Activated T-cell treated with anti-CD3 and anti-CD28 coated beads for 1 hour (primary cell): ENCODE measurements at regions not wholly inside any gene's neighbourhood (a gene's known extent, or its start where the extent isn't known, plus 50 kb on each side); places are given as distances from the start of the nearest gene placed in this dataset.
"Not testable (repeated sequence)": the region's sequence is repeated elsewhere in the genome, so short reads cannot be mapped to it uniquely, and the experiment has no call there.

Experiments used
- DNase-seq: peaks from one replicate; pipeline ENCODE4 v3.0.0-alpha.2; 2020; ENCODE audit warnings: low read depth

DNA sequence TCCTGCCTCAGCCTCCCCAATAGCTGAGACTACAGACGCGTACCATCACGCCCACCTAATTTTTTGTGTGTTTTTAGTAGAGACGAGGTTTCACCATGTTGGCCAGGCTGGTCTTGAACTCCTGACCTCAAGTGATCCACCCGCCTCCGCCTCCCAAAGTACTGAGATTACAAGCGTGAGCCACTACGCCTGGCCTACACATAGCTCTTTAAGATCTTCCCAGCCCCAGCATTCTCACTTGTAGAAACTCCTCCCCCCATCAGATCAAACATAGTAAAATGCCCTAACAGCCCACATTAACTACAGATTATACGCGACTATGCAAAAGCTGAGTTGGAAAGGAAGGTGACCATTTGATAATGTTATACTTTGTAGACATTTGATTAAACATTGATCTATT, 634.8 kb downstream of the MATN1 start:
- no peak for DNase-seq

GRCh38 chr1:30087465-30087864, 635.9 kb downstream of the MATN1 start:
- no peak for DNase-seq

DNA sequence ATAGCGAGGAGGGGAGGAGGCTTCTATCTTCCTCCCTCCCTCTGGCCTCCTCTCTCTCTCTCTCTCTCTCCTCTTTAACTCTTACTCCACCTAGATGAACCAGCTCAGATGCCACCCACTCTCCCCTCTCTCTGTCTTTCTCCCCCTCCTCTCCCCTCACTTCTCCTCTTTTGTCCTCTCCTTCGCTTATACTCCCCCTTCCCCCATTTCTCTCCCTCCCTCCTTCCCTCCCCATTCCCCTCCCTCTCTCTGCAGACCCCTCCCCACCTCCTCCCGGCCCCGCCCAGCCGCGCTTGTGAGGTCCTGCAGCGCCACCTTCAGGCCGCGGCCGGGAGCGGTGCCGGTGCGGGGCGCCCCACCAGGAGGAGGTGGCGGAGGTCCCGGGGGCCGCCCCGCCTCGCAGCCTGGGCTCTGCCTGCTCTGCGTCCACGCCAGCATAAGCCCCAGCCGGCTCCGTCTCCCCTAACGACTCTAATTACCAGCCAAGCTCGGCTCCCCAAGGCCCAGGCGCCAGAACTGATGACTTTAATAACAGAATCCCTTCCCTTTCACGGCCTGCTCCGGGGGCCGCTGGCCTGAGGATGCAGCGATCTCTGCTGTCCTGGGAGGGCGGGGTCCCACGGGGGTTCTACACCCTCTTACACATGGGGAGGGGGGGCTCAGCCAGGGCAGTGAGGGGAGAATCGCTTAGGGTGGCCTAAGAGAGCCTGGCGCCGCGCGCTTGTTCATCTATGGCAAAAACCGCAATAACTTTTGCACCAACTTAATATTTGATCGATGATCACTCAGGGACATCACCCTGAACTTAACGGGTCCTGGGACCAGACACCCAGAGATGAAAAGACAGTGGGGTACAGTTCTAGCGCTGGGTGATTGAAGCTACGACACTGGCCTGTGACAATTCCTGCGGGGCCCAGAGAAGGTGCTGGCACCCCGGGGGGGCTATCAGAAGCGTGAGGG, 637.3 kb downstream of the MATN1 start:
- DNase-seq = no peak

DNA sequence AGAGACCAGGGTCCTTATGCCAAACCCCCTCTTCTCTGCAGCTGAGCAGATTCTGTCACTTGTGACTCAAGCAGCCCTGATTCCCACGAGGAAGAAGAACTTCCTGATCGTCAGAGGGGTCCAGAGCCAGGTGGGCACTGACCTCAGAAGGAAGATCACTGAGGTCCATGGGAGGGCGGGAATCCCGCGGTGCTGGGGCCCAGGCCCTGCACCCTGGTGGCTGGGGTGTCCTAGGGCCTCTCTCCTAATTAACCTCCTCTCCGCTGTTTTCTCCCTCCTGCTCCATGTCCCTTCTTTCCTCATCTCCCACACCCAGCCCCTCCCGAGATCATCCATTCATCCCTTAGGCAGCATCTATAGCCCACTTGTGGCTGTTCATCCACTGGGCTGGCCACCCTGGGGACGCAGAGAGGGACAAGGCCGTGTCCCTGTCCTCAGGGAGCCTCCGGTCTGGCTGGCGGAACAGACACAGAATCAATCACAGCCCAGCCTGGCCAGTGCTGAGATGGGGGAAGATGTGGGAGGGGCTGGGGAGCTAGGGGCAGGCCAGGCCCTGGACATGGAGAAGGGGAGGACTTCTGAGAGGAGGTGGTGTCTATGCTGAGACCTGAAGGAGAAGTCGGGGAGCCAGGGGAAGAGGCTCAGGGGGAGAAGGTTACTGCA, 638.3 kb downstream of the MATN1 start:
- no peak for DNase-seq

GRCh38 chr1:30083800-30084464, 639.5 kb downstream of the MATN1 start:
- no peak for DNase-seq

- no peak for DNase-seq
Measured at GRCh38 chr1:30081379-30082102, 641.8 kb downstream of the MATN1 start.

- not testable (repeated sequence) for DNase-seq
Measured at GRCh38 chr1:30075916-30076315, 647.5 kb downstream of the MATN1 start.

DNA sequence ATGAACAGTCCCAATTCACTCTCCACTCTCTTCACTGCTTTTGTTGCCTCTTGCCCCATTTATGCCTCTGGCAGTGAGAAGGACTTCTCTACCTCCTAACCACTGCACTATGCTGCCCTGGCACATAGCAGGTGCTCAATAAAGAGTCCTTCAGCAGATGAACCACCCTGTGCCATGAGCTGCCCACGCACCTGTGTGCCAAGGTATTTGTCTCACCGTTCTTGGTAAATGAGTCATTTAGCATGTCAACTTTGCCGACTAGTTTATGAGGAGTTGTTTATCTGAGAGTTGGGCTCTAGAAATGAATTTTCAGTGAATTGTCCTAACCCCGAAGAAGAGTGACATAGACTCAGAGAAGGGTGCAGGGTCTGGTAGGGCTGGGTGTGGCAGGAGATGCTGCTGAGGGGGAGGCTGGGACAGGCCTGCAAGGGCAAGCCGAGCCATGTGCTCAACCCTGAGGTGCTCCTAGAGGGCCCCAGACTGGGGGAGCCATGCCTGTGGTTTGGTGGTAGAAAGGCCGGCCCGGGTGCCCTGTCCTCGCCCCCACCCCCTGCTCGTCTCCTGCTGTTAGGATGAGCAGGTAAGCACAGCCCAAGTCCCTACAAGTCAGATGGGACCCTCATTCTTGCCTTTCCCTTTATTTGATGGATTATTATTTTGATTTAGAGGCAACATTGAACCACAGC, 654.5 kb downstream of the MATN1 start:
- DNase-seq = no peak

- DNase-seq = no peak
Measured at GRCh38 chr1:30064547-30064946, 658.8 kb downstream of the MATN1 start.

- no peak for DNase-seq
Measured at GRCh38 chr1:30063621-30064280, 659.6 kb downstream of the MATN1 start.

DNA sequence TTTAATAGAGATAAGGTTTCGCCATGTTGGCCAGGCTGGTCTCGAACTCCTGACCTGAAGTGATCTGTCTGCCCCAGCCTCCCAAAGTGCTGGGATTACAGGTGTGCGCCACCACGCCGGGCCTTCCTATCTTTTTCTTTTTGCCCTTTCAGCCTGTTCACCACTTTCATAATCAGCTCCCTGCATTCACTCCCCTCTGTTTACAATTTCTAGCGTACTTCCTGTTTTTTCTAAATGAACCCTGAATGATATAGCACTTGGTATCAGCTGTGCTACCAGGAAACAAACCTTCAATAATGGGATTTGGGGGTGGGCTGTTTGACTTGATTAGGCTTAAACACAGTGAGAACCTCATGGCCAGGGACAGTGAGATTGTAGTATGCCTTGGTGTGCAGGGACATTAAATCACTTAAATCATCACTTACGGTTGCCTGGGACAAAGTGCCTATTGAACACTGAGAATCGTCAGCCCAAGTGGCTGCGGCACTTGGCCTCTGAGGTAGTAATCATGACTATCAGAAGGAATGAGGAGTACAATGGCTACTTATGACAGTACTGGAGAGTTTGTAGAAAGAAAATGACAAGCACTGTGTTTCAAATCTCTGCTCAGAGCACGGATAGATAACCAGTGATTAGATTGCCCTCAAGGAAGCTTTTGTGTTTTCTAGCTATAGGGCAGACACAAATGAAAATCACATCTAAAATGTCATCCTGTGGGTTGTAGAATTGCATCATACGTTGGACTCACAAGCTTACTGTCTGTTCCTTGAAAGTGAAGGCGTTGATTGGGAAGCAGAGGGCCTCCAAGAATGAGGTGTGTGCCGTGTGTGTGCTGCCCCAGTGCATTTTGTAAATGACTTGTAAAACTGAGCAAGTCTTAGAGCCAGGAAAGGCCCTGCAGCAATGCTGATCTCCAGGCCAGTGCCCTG, 661.8 kb downstream of the MATN1 start:
- no peak for DNase-seq

DNA sequence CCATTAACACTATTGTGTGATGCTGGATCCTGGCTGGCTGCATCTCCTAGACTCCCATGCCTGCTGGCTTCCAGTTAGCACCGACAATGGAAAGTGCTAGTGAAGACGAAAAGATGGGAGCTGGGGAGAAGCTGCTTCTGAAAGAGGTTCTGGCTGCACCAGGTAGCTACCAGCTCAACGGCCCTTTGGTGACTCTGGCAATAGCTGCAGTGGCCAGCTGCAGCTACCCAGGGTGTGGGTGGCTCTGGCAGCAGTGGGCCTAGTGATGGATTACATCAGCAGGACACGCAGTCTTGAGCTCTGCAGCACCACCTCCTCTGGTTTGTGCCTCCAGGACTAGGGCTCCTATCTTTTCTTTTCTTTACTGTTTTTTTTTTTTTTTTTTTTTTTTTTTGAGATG, 662.6 kb downstream of the MATN1 start:
- no peak for DNase-seq

- no peak for DNase-seq
Measured at GRCh38 chr1:30058970-30059369, 664.4 kb downstream of the MATN1 start.

- DNase-seq = no peak
Measured at GRCh38 chr1:30054126-30054525, 669.3 kb downstream of the MATN1 start.

DNA sequence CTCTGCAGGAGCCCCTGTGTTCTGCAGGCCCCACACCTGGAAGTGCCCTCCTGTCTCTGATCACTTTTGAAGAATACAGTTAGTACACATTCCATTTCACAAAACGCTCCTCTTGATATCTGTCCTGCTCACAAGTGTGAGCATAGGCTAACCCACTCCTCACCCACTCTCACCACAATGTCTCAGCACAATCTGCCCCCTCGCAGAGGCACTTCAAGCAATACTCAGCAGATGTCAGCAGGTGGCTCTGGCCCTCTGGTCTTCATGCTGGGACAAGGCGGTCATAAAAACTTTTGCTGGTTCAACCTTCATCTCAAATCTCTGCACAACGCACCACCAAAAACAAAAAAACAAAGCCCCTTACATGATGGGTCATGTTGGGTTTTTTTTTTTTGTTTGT, 671.2 kb downstream of the MATN1 start:
- no peak for DNase-seq

GRCh38 chr1:30051777-30052176, 671.6 kb downstream of the MATN1 start:
- no peak for DNase-seq

DNA sequence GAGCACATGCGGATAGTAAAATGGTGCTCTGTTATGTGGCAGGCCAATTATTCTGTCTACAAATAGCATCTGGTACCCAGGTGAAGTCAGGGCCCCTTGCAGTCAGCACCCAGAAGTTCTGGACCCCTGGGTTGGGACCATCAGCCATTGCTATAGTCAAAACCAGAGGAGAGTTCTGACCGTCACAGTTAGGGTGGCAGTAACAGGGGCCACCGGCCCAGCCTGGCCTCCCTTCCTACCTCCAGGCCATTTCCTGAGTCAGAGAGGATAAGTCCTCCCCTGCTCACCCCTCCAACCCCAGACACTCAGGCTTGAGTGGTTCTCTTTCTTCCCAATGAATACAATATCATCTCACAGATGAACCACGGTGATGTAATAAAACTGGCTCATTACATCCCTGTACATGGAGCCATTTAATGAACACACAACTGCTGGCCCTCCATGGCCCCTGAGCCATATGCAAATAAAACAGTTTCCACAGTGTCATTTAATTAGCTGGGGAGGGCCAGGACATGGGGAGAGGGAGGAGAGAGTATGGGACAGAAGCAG, 673.6 kb downstream of the MATN1 start:
- DNase-seq = no peak

DNA sequence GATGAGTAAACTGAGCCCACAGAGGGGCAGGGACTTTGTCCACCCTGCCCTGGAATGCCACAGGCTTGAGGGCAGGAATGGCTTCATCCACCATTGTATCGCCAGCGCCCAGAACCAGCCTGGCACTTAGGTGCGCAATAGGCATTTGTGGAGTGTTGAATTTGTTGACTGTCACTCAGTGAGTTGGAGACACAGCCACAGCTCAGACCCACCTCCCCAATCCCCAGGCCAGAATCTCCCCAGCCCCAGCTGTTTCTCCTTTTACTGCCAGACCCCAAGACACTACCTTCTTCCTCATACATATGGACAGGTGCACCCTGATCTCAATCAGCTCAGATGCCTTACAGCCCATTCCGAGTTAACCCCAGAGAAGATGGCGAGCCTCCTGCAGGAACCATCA, 674.5 kb downstream of the MATN1 start:
- DNase-seq = no peak

DNA sequence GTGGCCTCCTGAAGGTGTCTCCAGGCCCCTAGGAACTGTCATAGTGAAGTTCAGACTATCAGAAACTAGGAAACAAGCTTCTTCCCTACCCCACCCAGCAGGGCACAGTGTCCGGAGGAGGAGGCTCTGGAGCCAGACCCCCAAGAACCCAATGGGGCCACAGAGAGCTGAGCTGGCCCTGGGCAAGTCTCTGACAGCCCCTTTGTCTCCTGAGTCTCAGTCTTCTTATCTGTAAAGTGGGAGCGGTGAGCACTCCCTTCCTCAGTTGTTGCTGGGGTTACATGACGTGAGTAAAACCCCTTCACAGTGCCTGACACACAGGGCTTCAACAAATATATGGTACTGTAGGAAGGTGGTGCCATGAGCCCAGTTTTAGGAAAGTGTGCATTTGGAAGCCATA, 675.8 kb downstream of the MATN1 start:
- no peak for DNase-seq

DNA sequence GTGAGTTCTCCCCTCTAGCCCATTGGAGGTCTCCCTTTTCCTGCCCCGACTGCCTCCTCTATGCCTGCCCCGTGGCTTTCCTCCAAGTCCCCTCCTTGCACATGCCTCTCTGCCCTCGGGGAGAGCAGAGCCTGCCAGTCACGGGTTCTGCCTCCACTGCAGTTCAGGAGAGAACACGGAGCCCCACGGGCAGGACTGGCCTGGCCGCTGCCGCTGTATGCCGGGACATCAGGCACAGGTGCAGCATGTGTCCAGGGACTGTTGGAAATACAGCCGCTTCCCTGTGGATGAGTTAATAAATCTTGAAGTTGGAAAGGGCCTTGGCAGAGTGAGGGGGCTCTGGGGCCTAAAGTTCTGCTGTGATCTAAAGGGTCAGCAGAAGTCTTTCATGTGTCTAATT, 676.6 kb downstream of the MATN1 start:
- DNase-seq = no peak
